MM.1S (cell line): ENCODE measurements at regions not wholly inside any gene's neighbourhood (a gene's known extent, or its start where the extent isn't known, plus 50 kb on each side); places are given as distances from the start of the nearest gene placed in this dataset.
"Not testable (repeated sequence)": the region's sequence is repeated elsewhere in the genome, so short reads cannot be mapped to it uniquely, and the experiment has no call there.

Experiments
- CTCF ChIP-seq: fragments of 300-600 bp; sonication (generic); IDR thresholded peaks from 2 replicates; pipeline ENCODE4 v1.5.1; 2016; ENCODE audit warnings: antibody characterized with exemption, low read length, mixed read lengths
- EZH2 ChIP-seq: fragments of 300-600 bp; sonication (generic); optimal IDR thresholded peaks from 2 replicates; pipeline ENCODE3; 2017; ENCODE audit warnings: low read depth, mild to moderate bottlenecking, antibody characterized with exemption, low read length, mixed read lengths

- TF ChIP-seq CTCF, EZH2: not testable (repeated sequence)
Observed at GRCh38 chr2:110335415-110336049, 123.2 kb upstream of the MTLN start.
